ENCODE measurements at regions not wholly inside any gene's neighbourhood (a gene's known extent, or its start where the extent isn't known, plus 50 kb on each side); places are given as distances from the start of the nearest gene placed in this dataset.

DNA sequence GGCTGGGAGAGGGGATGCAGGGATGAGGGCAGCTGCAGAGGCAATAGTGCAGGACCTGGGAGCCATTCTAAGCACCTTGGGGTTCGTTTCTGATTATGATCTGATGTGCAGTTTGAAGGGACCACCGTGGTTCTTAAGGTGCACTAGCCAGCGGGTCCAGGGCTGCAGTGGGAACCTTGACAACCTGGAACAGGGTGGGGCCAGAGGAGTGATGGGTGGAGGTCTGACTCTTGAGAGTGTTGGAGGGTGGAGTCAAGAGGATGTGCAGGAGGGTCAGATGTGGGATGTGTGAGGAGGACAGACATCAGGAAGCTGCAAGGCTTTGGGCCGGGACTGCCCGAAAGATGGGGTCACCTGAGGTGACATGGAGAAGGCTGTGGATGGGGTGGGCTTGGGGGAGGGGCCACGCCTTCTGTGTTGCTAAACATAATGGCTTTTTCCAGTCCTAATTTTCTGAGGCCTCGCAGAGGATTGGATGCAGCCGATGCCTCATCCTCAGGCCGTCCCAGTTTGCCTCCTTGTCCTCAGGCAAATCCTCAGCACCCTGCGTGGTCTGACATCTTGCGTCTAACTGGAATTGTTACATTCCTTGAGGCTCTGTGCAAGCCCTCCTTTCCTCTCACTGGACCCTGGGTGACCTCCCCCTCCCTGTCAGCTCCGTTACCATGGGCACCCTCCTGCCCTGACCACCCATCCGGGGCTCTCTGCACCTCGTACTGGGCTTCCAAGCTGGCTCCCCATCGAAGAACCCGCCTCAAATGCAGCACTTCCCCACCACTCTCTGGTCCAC is 61.4 kb upstream of the TRPM1 start:
- no peak for FAIRE-seq
- Histone ChIP-seq H3K9ac (ENCODE audit: low read length in 3 of 3) (no peak overlapping the region), H3K36me3 (ENCODE audit: control insufficient read depth in 2 of 3, insufficient read depth in 3 of 3, low read length in 3 of 3) (no peaks in the 10 kb centered on the region), H3K9me3 (ENCODE audit: control insufficient read depth in 2 of 3, insufficient read depth in 1 of 3, low read length in 3 of 3) (no peaks in the 10 kb centered on the region), H3K27ac (ENCODE audit: low read depth in 2 of 2, low read length in 2 of 2) (no peak overlapping the region), H3K27me3 (ENCODE audit: control insufficient read depth, insufficient read depth, low read length) (no peaks in the 10 kb centered on the region), H3K4me3 (ENCODE audit: low read length in 3 of 3) (no peak overlapping the region), H3K4me1 (ENCODE audit: control insufficient read depth in 2 of 3, insufficient read depth in 2 of 3, low read depth in 1 of 3, low read length in 3 of 3) (no peaks in the 10 kb centered on the region)
- intact Hi-C loops (cut with DNase I) = no loop called here
- TF ChIP-seq, protein P1, sequence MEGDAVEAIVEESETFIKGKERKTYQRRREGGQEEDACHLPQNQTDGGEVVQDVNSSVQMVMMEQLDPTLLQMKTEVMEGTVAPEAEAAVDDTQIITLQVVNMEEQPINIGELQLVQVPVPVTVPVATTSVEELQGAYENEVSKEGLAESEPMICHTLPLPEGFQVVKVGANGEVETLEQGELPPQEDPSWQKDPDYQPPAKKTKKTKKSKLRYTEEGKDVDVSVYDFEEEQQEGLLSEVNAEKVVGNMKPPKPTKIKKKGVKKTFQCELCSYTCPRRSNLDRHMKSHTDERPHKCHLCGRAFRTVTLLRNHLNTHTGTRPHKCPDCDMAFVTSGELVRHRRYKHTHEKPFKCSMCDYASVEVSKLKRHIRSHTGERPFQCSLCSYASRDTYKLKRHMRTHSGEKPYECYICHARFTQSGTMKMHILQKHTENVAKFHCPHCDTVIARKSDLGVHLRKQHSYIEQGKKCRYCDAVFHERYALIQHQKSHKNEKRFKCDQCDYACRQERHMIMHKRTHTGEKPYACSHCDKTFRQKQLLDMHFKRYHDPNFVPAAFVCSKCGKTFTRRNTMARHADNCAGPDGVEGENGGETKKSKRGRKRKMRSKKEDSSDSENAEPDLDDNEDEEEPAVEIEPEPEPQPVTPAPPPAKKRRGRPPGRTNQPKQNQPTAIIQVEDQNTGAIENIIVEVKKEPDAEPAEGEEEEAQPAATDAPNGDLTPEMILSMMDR (IDR thresholded peaks at IDR 0.05; ENCODE audit: borderline replicate concordance, extremely low read depth, insufficient read depth) = no peak
- DNase-seq = no peak

DNA sequence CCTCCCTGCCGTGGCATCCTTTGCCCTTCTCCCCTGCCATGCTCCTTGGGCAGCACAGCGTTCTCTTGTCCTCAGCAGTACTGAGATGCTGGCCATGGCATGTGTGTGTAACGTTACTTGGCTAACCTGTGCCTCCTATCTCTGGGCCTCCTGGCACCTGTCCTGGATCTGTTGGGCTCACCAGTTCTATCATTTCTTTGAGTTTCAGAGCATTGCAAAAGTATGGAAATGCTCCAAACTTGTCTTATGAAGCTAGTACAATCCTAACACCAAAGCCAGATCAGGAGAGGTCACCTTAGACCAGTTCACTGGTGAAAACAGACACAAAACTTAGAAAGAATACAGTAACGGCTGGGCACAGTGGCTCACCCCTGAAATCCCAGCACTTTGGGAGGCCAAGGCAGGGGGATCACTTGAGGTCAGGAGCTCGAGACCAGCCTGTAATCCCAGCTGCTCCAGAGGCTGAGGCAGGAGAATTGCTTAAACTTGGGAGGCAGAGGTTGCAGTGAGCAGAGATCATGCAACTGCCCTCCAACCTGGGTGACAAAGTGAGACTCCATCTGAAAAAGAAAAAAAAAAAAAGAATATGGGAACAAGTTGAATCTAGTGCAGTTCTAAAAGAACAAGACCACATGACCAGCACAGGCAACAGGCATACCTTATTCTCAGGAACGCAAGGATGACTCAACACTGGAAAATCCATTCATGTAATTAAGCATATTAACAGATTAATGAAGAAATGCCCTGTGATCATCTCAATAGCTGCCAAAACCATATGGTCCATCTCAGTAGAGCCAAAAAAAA is 62.4 kb upstream of the TRPM1 start:
- no peaks in the 10 kb centered on the region for H3K9me3 ChIP-seq (ENCODE audit: control insufficient read depth in 2 of 3, insufficient read depth in 1 of 3, low read length in 3 of 3)
- DNase-seq (no peak), FAIRE-seq (no peak)
- no peaks in the 10 kb centered on the region for H3K27me3 ChIP-seq (ENCODE audit: control insufficient read depth, insufficient read depth, low read length)
- intact Hi-C loops (cut with DNase I) = no loop called here
- no peak overlapping the region for H3K9ac ChIP-seq (ENCODE audit: low read length in 3 of 3)
- no peaks in the 10 kb centered on the region for H3K4me1 ChIP-seq (ENCODE audit: control insufficient read depth in 2 of 3, insufficient read depth in 2 of 3, low read depth in 1 of 3, low read length in 3 of 3)
- no peak overlapping the region for H3K4me3 ChIP-seq (ENCODE audit: low read length in 3 of 3)
- no peaks in the 10 kb centered on the region for H3K36me3 ChIP-seq (ENCODE audit: control insufficient read depth in 2 of 3, insufficient read depth in 3 of 3, low read length in 3 of 3)
- TF ChIP-seq, protein P1 (IDR thresholded peaks at IDR 0.05; ENCODE audit: borderline replicate concordance, extremely low read depth, insufficient read depth) = no peak
- no peak overlapping the region for H3K27ac ChIP-seq (ENCODE audit: low read depth in 2 of 2, low read length in 2 of 2)

DNA sequence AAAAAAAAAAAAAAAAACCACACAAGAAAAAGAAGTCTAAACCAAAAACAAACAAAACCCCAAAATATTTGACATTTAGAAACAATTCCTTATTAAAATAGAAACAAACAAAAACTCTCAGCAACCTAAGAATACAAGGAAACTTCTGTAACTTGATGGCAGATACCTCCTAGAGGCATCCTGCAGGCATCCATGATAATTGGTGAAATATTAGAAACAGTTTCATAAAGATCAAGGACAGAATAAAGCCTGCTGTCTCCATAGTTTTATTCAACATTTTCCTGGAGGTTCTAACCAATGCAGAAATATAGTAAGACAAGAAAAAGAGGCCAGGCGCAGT is 63.0 kb upstream of the TRPM1 start:
- intact Hi-C loops (cut with DNase I) = no loop called here
- TF ChIP-seq, protein P1 (IDR thresholded peaks at IDR 0.05; ENCODE audit: borderline replicate concordance, extremely low read depth, insufficient read depth) = no peak
- FAIRE-seq = no peak

More for the DNA sequence above, 63.0 kb upstream of the TRPM1 start:
- H3K36me3 ChIP-seq (ENCODE audit: control insufficient read depth in 2 of 3, insufficient read depth in 3 of 3, low read length in 3 of 3) = no peaks in the 10 kb centered on the region
- no peaks in the 10 kb centered on the region for H3K9me3 ChIP-seq (ENCODE audit: control insufficient read depth in 2 of 3, insufficient read depth in 1 of 3, low read length in 3 of 3)
- H3K27ac ChIP-seq (ENCODE audit: low read depth in 2 of 2, low read length in 2 of 2) = no peak overlapping the region
- H3K9ac ChIP-seq (ENCODE audit: low read length in 3 of 3) = no peak overlapping the region
- H3K4me3 ChIP-seq (ENCODE audit: low read length in 3 of 3) = no peak overlapping the region
- H3K4me1 ChIP-seq (ENCODE audit: control insufficient read depth in 2 of 3, insufficient read depth in 2 of 3, low read depth in 1 of 3, low read length in 3 of 3) = no peaks in the 10 kb centered on the region
- H3K27me3 ChIP-seq (ENCODE audit: control insufficient read depth, insufficient read depth, low read length) = no peaks in the 10 kb centered on the region
- DNase-seq = no peak
